Astrocyte of the cerebellum (primary cell): ENCODE measurements at regions not wholly inside any gene's neighbourhood (a gene's known extent, or its start where the extent isn't known, plus 50 kb on each side); places are given as distances from the start of the nearest gene placed in this dataset.

Experiments used
- DNase-seq: peaks from one replicate; pipeline ENCODE4 v3.0.0-alpha.2; 2011; ENCODE audit warnings: low read depth
- H3K4me3 ChIP-seq: 2 replicates; pipeline ENCODE4 v1.5.1; 2011; ENCODE audit warnings: mild to moderate bottlenecking, low read depth, low read length, moderate library complexity
- CTCF ChIP-seq: IDR thresholded peaks from 2 replicates; pipeline ENCODE4 v1.5.1; 2012; ENCODE audit warnings: low read length, low read depth, moderate library complexity, mild to moderate bottlenecking; ENCODE audit errors: missing control alignments
- in situ Hi-C: cut with HindIII; loops from 2 replicates; pipeline ENCODE4 v1.10.0; 2017; ENCODE audit warnings: low sequenced_read_pairs

- in situ Hi-C loops, result no loop called here
- no peak overlapping the region for H3K4me3 ChIP-seq
- TF ChIP-seq CTCF, result no peak
- DNase-seq, result no peak
Measured at GRCh38 chr2:150783896-150784295, 296.4 kb upstream of the RND3 start.

DNA sequence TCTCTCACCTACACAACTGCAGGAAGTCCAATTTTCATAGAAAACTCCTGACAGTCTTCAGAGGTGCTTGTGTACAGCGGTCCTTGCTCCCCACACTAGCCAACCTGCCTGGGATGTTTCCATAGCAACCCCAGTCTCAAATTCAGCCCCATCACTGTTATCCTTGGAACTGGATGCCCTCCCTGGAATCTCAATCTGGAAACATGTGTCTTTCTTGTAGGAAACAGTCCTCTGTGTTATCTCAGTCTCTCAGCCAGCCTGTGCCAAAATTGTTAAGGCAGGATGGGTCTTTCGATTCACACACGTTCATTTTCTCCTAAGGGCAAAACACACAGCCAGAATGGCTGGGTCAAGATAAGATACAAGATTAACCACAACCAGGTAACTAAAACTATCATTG, 295.5 kb upstream of the RND3 start:
- TF ChIP-seq CTCF, result no peak
- in situ Hi-C loops, result no loop called here
- H3K4me3 ChIP-seq, result no peak overlapping the region
- DNase-seq, result no peak

GRCh38 chr2:150782613-150783012, 295.1 kb upstream of the RND3 start:
- H3K4me3 ChIP-seq, result no peak overlapping the region
- in situ Hi-C loops, result no loop called here
- no peak for TF ChIP-seq CTCF
- no peak for DNase-seq

DNA sequence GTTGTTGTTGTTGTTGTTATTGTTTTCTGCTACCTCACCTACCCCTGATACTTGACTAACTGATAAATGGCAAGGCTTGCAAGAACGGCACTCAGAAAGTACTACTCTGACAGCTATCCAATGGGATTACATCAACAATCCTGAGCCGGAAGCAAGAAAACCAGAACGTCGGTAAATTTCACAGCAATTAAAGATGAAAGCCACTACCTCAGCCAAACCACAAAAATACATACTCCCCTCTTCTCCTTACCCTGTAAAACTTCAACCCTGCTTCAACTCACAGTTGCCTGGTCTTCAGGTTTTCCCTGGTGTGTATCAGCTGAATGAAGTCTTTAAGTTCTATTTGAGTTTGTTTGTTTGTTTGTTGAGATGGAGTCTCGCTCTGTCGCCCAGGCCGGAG, 293.7 kb upstream of the RND3 start:
- in situ Hi-C loops, result no loop called here
- no peak overlapping the region for H3K4me3 ChIP-seq
- TF ChIP-seq CTCF, result no peak
- DNase-seq, result no peak

- in situ Hi-C loops, result no loop called here
- no peak for TF ChIP-seq CTCF
- H3K4me3 ChIP-seq, result no peak overlapping the region
- no peak for DNase-seq
Measured at GRCh38 chr2:150778828-150779227, 291.4 kb upstream of the RND3 start.

GRCh38 chr2:150769421-150769820, 282.0 kb upstream of the RND3 start:
- in situ Hi-C loops, result no loop called here
- DNase-seq, result no peak

More at GRCh38 chr2:150769421-150769820, 282.0 kb upstream of the RND3 start:
- no peak overlapping the region for H3K4me3 ChIP-seq
- no peak for TF ChIP-seq CTCF
